CD4-positive, alpha-beta T cell treated with Interleukin-17A for 4 hours (primary cell): ENCODE measurements at regions not wholly inside any gene's neighbourhood (a gene's known extent, or its start where the extent isn't known, plus 50 kb on each side); places are given as distances from the start of the nearest gene placed in this dataset.

Source experiments
- DNase-seq: peaks from one replicate; pipeline ENCODE4 v3.0.0-alpha.2; 2020; ENCODE audit warnings: mixed read lengths

DNA sequence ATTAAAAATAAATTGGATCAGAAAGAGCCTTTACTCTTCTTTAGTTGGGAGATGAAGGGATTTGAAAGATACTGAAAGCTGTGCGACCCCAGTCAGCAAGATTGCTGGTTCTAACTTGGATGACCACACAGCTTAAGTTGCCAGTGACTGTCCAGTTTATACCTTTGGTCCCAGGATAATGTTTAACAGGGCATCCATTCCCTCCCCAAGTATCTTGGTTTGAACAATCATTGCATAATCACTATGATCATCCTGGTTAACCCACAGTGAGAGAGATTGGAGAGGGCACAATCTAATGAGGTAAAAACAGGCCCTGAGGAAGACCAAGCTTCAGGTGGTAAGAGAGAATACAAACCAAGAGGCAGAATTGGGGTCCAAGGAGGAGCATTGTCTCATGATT is 798.3 kb downstream of the MAFB start:
- no peak for DNase-seq

DNA sequence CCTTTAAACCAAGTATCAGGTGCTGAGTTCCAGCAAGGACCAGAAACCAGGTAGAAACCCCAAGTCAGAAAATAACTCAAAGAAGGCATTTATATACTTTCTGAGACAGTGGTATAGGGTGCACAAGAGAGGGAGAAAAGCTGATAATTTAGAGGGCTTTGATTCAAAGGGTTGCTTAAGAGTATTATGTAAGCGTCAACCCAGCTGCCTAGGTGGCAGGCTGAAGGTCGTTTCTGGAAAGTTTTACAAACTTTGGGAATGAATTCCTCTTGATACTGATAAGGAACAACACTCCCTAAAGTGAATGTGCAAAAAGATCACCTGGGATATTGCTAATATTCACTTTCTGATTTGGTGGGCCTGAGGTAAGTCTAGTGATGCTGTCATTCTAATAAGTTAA is 800.7 kb downstream of the MAFB start:
- DNase-seq: no peak

GRCh38 chr20:39886650-39887190 is 802.3 kb downstream of the MAFB start:
- no peak for DNase-seq

- no peak for DNase-seq
These were observed 802.9 kb downstream of the MAFB start for GRCh38 chr20:39885975-39886649.

- no peak for DNase-seq
These were observed 806.2 kb downstream of the MAFB start for GRCh38 chr20:39882806-39883205.

DNA sequence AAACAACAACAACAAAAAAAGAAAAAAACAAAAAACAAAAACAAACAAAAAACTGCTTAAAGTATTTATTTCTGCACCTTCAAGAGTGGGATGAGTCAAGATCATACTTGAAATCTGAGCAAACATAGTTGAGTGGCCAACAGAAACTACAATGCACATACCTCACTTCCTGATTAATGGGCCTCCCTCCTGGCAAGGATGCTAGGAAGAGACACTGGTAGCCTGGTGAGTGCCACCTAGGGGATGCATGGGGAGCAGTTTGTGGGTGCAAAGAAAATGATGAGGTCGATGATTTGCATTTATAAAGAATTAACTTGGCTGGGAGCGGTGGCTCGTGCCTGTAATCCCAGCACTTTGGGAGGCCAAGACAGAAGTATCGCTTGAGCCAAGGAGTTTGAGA is 808.1 kb downstream of the MAFB start:
- DNase-seq: no peak

DNA sequence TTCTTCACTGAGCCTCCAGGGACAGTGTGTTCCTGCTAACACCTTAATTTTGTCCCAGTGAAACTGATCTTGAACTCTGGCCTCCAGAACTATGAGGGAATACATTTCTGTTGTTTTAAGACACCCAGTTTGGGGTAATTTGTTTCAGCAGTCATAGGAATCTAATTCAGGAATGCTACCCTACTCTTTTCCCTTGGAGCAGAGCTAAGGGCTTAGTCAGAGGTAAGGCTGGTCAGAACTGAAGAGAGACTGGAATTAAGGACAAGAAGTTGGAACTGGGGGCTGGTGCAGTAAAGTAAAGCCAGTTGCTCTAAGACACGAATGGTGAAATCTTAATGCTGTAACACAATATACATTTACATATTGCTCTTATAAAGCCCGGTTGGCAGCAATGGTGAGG is 809.7 kb downstream of the MAFB start:
- DNase-seq: no peak

DNA sequence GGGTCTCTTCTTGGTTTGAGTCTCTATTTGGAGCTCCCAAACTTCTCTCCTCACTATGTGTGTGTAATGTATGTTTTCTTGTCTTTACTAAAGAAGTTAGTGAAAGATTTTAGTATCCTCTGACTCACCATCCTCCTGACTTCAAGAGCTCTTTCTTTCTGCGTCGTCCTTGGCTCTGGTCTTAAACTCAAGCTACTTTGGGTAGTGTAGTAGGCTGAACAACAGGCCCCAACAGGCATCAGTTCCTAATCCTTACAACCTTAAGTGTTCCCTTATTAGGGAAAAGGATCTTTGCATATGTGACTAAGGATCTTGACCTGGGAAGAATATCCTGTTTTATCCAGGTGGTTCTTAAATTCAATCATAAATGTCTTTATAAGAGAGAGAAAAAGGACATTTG is 810.2 kb downstream of the MAFB start:
- DNase-seq: no peak

- no peak for DNase-seq
These were observed 810.7 kb downstream of the MAFB start for GRCh38 chr20:39878320-39878719.

DNA sequence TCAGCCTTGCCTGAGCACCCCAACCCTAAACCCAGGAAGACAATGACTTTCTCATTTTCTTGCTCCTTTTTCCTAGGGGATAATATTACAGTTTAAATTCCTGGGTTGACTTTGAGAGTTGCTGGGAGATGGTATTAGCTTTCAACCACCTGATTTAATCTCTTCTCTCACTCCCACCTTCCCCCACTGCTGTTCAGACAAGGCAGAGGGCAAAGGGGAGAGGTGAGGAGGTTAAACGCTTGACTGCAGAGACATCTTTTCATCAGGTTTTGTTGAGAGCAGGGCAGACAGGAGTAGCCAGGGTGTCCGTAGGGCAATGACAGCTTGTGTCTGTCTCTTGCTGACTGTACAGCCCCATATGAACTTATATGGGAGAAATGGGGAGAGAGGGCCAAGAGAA is 811.2 kb downstream of the MAFB start:
- no peak for DNase-seq

DNA sequence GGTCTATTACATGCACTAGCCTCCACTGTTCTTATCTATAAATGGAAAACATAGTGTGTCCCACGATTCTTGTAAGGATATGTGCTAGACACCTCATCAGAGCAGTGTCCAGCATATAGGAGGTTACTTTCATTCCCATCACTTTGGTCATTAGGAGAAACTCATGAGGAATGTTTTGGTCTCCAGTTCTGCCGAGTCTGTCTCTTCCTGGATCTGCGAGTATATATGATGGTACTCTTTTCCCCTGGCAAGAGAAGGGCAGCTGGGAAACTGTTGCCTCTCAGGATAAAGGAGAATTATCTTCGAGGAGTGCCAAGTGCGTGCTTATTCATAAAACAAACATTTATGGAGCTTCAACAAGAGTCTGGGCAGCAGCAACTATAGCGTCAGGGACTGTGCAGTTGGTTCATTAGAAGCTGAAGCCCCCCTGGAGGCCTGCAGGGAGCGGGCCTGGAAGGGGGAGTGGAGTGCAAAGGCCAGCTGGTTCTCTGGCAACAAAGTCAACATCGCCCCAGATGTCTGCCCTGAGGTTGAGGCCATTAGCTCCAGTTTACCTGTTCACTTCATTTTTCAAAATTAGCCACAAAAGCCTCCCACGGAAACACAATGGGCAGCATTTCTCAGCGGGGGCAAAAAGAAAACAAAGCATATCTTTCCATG is 811.9 kb downstream of the MAFB start:
- DNase-seq: no peak

DNA sequence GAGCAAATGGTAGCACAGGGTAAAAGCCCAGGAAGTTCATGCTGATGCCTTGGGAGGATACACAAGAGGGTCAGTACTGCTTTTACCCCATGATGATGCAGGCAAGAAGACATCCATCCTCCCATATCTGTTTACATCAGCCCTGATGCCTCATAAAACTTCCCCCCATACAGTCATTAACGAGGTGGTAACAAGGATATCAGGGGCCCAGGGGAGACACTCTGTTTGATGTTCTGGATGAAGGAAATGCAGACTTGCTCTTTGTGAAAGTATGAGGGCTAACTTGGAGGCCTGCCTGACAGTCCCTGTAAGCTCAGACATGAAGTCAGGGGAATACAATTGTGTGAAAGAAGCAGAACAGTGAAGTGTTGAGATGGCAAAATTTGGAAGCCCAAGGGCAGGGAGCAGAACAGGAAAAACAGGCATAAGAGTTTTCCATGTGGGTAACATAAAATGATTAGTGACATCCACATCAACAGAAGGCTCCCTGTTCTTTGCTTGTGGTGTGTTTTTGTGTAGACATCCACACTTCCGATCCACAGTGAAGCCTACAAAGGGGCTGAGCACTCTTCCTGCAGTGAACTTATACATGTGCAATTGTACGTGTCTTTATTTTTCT is 813.4 kb downstream of the MAFB start:
- DNase-seq: no peak

- no peak for DNase-seq
These were observed 814.8 kb downstream of the MAFB start for GRCh38 chr20:39874049-39874893.

- DNase-seq: no peak
These were observed 815.8 kb downstream of the MAFB start for GRCh38 chr20:39873286-39873685.

- no peak for DNase-seq
These were observed 818.0 kb downstream of the MAFB start for GRCh38 chr20:39871013-39871412.

- DNase-seq: no peak
These were observed 823.6 kb downstream of the MAFB start for GRCh38 chr20:39865446-39865845.

GRCh38 chr20:39862470-39862891 is 826.6 kb downstream of the MAFB start:
- DNase-seq: no peak

DNA sequence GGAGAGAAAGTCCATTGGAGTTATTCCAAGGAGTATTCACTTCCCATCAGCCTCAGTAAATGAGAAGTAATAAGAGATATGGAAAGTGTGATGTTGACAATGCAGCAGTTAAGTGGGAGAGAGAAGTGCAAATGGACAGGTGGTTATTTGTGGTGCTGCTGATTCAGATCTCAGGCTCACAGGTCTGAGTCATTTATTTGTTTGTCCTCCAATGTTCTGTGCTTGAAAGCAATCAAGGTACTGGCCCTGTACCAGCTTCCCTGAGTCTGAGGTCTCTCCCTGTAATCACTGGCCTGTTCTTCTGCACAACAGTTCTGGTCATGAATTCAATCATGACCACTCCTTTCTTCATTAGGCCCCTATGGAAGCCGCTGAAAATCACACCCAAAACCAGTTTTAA is 827.7 kb downstream of the MAFB start:
- no peak for DNase-seq

- no peak for DNase-seq
These were observed 831.2 kb downstream of the MAFB start for GRCh38 chr20:39857835-39858234.

DNA sequence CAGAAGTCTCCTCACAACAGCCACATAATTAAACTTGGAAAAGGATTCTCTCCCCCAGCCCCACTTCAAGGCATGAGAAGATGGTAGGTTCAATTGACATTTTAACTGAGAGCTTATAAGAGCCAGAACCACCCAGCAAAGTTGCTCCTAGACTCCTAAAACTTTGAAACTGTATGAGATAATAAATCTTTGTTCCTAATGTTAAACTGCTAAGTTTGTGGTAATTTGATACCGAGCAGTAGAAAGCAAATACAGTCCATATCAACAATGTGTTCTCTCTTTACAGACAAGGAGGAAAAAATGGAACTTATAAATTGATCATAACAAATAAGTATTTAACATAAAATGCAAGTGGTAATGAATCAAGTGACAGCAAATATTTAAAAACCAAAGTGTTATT is 831.8 kb downstream of the MAFB start:
- DNase-seq: no peak

DNA sequence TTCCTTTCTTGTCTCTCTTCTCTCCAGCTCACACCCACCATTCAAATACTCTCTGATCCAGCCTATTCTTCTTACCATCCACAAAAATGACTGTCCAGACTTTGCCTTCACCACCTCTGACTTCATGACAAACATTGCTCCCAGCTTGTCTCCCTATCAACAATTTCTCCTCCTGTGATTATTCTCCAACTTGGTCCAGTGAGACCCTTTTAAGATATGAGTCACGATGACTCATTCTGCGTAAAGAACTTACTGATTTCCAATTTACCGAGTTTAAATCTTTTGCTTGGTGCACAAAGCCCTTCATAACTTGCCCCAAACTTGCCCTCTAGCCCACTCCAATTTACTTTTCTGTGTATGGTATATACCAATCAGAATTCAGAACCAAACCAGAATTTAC is 833.2 kb downstream of the MAFB start:
- no peak for DNase-seq

GRCh38 chr20:39855056-39855455 is 834.0 kb downstream of the MAFB start:
- no peak for DNase-seq

DNA sequence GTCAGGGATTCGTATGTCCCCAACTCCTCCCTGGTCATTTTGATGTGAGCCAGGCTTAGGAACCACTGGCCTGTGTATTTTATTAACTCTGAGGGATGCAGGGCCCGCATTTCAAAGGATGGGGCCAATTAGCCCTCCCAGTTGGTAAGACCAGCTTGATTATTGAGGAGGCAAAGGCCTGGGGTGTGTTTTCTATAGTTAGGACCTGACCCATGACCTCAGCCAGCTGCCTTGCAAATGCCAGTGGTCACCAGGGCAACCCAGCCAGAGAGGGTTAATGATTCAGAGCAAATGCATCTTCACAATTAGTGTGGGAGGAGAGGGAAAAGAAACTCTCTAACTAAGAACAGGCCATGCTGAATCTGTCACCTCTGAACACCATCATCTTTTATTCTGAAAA is 835.4 kb downstream of the MAFB start:
- no peak for DNase-seq
